K562 (cell line): ENCODE measurements at regions not wholly inside any gene's neighbourhood (a gene's known extent, or its start where the extent isn't known, plus 50 kb on each side); places are given as distances from the start of the nearest gene placed in this dataset.

Source experiments
- CGGBP1 ChIP-seq: fragments of 250-450 bp; sonication (Bioruptor Pico); IDR thresholded peaks from 2 replicates; pipeline ENCODE4 v1.9.0; 2021; ENCODE audit warnings: mild to moderate bottlenecking
- FOS ChIP-seq: IDR thresholded peaks from 3 replicates; pipeline ENCODE4 v1.6.1; 2011; ENCODE audit not compliant: insufficient read length; ENCODE audit errors: extremely low read depth
- NRF1 ChIP-seq, 2 experiments: fragments of 450-650 bp; IDR thresholded peaks in 1 of 2; conservative IDR thresholded peaks in 1 of 2; 2 replicates each; pipeline ENCODE4 v1.6.1; 2014; ENCODE audit warnings: mild to moderate bottlenecking in 2 of 2

GRCh38 chr12:42677461-42677860 lies 87.9 kb upstream of the PRICKLE1 start:
- TF ChIP-seq FOS (no peak), NRF1 (conservative IDR thresholded peaks at IDR 0.05 in 1 of 2, IDR thresholded peaks at IDR 0.05 in 1 of 2) (no peak), CGGBP1 (CRISPR knock-in tag) (no peak)
